Kidney (tissue), 13 donors: ENCODE measurements at regions not wholly inside any gene's neighbourhood (a gene's known extent, or its start where the extent isn't known, plus 50 kb on each side); places are given as distances from the start of the nearest gene placed in this dataset.
"Not testable (repeated sequence)": the region's sequence is repeated elsewhere in the genome, so short reads cannot be mapped to it uniquely, and the experiment has no call there.

Experiments used
- DNase-seq, 5 donors: peaks; one replicate each; pipeline ENCODE4 v3.0.0-alpha.2; 2013 to 2020
- FAIRE-seq: peaks from 2 replicates; lab custom pipeline; 2012; peaks lifted over from hg19 to GRCh38; lab: Jason Lieb, UNC
- H3K27ac ChIP-seq, 2 donors: one replicate each; pipeline ENCODE4 v1.7.0; 2013; ENCODE audit warnings: low read depth in 2 of 2, low read length in 2 of 2, inconsistent platforms in 1 of 2
- H3K27me3 ChIP-seq: one replicate; pipeline ENCODE4 v1.7.1; 2013; ENCODE audit warnings: low read length, inconsistent platforms; ENCODE audit not compliant: control insufficient read depth, insufficient read depth
- H3K36me3 ChIP-seq, 3 donors: one replicate each; pipeline versions ENCODE4 v1.7.0 to v1.7.1; 2013; ENCODE audit warnings: low read length in 3 of 3, control low read depth in 1 of 3, inconsistent platforms in 1 of 3; ENCODE audit not compliant: insufficient read depth in 3 of 3, control insufficient read depth in 2 of 3
- H3K4me1 ChIP-seq, 3 donors: one replicate each; pipeline versions ENCODE4 v1.7.0 to v1.7.1; 2013; ENCODE audit warnings: low read length in 3 of 3, inconsistent platforms in 1 of 3, low read depth in 1 of 3; ENCODE audit not compliant: control insufficient read depth in 2 of 3, insufficient read depth in 2 of 3
- H3K4me3 ChIP-seq, 3 donors: one replicate each; pipeline versions ENCODE4 v1.7.0 to v1.8.1; 2013; ENCODE audit warnings: low read length in 3 of 3, control low read depth in 1 of 3, inconsistent platforms in 1 of 3
- H3K9ac ChIP-seq, 3 donors: one replicate each; pipeline versions ENCODE4 v1.7.0 to v1.7.1; 2013; ENCODE audit warnings: low read length in 3 of 3, control low read depth in 1 of 3, inconsistent platforms in 1 of 3
- H3K9me3 ChIP-seq, 3 donors: one replicate each; pipeline versions ENCODE4 v1.7.0 to v1.7.1; 2013; ENCODE audit warnings: low read length in 3 of 3, control low read depth in 1 of 3, inconsistent platforms in 1 of 3; ENCODE audit not compliant: control insufficient read depth in 2 of 3, insufficient read depth in 1 of 3
- intact Hi-C: fragments of 100-400 bp; cut with DNase I; formaldehyde crosslinking; loops from one replicate; pipeline ENCODE4 v1.11.1; 2022
- TF ChIP-seq, protein P1 (sequence below): IDR thresholded peaks from 3 replicates; pipeline ENCODE4 v1.5.1; 2012; ENCODE audit warnings: mild to moderate bottlenecking, moderate library complexity, borderline replicate concordance; ENCODE audit not compliant: insufficient read depth; ENCODE audit errors: extremely low read depth
- donor health status: control.
- donor health status: control.
- donor health status: control.
- donor health status: control.
- donor health status: control.
- donor health status: DM: yes; HTN: yes; CAD: no.
- donor health status: Normal renal cell carcinoma (clear cell type).

DNA sequence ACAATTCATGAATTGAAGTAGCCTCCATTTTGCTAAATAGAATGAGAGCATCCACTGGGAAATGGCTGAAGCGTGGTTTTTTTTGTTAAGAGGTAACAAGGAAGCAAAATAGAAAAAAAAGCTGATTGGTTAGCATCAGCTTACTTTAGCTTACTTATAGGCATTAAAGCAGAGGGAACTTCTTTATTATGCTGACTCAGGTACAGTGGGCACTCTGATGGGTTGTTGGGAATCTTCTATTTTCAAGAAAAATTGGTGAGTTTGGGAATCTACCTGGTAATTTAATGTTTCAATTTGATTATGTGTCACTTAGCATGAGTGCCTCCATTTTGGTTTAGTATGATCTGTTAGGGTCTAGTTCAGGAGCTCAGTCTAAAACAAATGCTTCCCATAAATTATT lies 289.6 kb downstream of the ANXA1 start:
- Histone ChIP-seq H3K9me3 (no peaks in the 10 kb centered on the region), H3K27ac (no peak overlapping the region), H3K27me3 (no peaks in the 10 kb centered on the region), H3K36me3 (no peaks in the 10 kb centered on the region), H3K4me3 (no peak overlapping the region), H3K9ac (no peak overlapping the region), H3K4me1 (no peaks in the 10 kb centered on the region)
- intact Hi-C loops: no loop called here
- TF ChIP-seq, protein P1, sequence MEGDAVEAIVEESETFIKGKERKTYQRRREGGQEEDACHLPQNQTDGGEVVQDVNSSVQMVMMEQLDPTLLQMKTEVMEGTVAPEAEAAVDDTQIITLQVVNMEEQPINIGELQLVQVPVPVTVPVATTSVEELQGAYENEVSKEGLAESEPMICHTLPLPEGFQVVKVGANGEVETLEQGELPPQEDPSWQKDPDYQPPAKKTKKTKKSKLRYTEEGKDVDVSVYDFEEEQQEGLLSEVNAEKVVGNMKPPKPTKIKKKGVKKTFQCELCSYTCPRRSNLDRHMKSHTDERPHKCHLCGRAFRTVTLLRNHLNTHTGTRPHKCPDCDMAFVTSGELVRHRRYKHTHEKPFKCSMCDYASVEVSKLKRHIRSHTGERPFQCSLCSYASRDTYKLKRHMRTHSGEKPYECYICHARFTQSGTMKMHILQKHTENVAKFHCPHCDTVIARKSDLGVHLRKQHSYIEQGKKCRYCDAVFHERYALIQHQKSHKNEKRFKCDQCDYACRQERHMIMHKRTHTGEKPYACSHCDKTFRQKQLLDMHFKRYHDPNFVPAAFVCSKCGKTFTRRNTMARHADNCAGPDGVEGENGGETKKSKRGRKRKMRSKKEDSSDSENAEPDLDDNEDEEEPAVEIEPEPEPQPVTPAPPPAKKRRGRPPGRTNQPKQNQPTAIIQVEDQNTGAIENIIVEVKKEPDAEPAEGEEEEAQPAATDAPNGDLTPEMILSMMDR: no peak
- FAIRE-seq (no peak), DNase-seq (no peak)

DNA sequence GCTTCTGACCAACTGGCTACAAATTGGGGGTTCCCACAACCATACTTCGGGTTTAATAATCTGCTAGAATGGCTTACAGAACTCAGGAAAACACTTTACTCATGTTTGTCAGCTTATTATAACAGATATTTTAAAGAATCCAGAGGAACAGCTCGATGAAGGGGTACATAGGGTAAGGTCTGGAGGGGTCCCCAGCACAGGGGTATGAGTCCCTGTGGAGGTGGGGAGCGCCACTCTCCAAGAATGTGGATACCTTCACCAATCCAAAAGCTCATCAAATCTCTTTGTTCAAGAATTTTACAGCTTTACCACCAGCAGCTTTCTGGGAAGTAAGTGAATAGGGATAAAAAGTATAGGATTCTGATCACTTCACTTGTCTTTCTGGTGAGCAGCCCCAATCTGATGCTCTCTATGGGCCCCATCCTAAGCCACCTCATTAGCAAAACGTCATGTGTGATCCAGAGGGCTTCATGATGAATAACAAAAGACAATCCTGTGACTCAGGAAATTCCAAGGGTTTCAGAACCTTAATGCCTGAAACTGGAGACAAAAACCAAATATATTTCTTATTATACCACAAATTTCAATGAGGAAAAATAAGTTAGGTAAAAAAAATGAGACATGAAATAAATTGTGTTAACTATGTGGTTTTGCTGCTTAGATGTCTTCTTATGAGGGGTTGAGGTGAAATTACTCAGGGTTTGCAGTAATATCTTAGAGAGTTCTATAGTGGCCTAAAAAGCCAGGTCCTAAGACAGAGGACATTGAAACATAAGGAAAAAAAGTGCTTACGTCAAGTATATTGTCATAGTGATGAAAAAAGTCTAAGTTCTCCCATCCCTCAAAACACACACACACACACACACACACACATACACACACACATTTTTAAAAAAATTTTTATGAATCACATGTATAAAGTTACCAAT lies 290.5 kb downstream of the ANXA1 start:
- no peak overlapping the region for H3K9ac ChIP-seq
- H3K27ac ChIP-seq: no peak overlapping the region
- no peaks in the 10 kb centered on the region for H3K4me1 ChIP-seq
- FAIRE-seq (no peak), DNase-seq (no peak)
- H3K9me3 ChIP-seq: no peaks in the 10 kb centered on the region
- no peaks in the 10 kb centered on the region for H3K36me3 ChIP-seq
- TF ChIP-seq, protein P1: no peak
- H3K27me3 ChIP-seq: no peaks in the 10 kb centered on the region
- intact Hi-C loops: no loop called here
- no peak overlapping the region for H3K4me3 ChIP-seq

DNA sequence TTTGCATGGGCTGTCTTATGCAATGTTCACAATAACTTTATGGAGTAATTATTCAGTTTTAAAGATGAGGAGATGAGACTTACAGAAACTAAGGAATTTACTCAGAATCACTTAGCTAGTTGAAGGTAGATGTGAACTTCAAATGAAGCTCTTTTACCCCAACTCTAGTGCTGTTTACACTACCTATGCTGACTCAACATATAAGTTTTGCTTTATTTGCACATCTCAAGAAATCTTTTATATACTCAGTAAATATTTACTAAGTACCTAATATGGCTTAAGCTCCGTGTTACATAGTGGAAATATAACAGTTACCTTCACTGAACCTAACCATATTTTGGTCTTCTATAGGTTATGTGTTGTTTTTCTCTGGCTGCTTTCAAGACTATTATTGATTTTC lies 293.2 kb downstream of the ANXA1 start:
- no peaks in the 10 kb centered on the region for H3K27me3 ChIP-seq
- FAIRE-seq (no peak), DNase-seq (no peak)
- H3K36me3 ChIP-seq: no peaks in the 10 kb centered on the region
- H3K4me3 ChIP-seq: no peak overlapping the region
- no peak overlapping the region for H3K27ac ChIP-seq
- H3K9me3 ChIP-seq: no peaks in the 10 kb centered on the region
- no peaks in the 10 kb centered on the region for H3K4me1 ChIP-seq
- TF ChIP-seq, protein P1: no peak
- H3K9ac ChIP-seq: no peak overlapping the region
- intact Hi-C loops: no loop called here

DNA sequence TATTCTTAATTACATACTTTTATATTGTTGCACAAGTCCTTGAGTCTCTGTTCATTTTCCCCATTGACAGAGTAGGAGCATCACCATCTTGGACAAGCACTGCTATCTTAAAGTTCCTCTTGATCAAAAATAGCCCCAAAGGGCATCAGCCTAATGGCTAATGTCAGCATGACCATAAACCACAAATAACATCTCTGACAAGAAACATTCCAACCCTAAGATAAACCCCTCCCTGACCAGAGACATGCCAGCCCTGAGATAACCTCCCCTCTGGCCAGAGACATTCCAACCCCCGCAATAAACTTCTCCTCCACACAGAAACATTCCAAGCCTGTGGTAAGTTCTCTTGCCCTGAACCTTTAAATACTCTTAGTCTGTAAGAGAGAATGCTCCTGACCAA lies 293.7 kb downstream of the ANXA1 start:
- H3K36me3 ChIP-seq, H3K9me3 ChIP-seq, H3K27ac ChIP-seq, H3K27me3 ChIP-seq, intact Hi-C loops, H3K4me3 ChIP-seq, H3K9ac ChIP-seq, FAIRE-seq, H3K4me1 ChIP-seq: not testable (repeated sequence)
- DNase-seq: peak in 1 of 5 donors; percentile 2
